KMS-11 (cell line): ENCODE measurements at regions not wholly inside any gene's neighbourhood (a gene's known extent, or its start where the extent isn't known, plus 50 kb on each side); places are given as distances from the start of the nearest gene placed in this dataset.

ENCODE experiments used
- H2AFZ ChIP-seq: fragments of 200-600 bp; sonication (generic); 2 replicates; pipeline ENCODE4 v1.6.1; 2016; ENCODE audit warnings: antibody characterized with exemption, mixed run types, low read depth
- H3K27ac ChIP-seq: fragments of 200-600 bp; sonication (generic); 2 replicates; pipeline ENCODE4 v1.6.1; 2016; ENCODE audit warnings: mild to moderate bottlenecking, mixed run types
- H3K27me3 ChIP-seq: fragments of 200-600 bp; sonication (generic); 2 replicates; pipeline ENCODE4 v1.6.1; 2017; ENCODE audit warnings: mild to moderate bottlenecking, low read depth, mixed run types, moderate library complexity; ENCODE audit not compliant: insufficient read depth
- H3K36me3 ChIP-seq: fragments of 200-600 bp; sonication (generic); 2 replicates; pipeline ENCODE4 v1.6.1; 2017; ENCODE audit warnings: mild to moderate bottlenecking, mixed run types; ENCODE audit not compliant: insufficient read depth
- H3K4me1 ChIP-seq: fragments of 200-600 bp; sonication (generic); 2 replicates; pipeline ENCODE4 v1.6.1; 2016; ENCODE audit warnings: mild to moderate bottlenecking, low read depth, mixed run types; ENCODE audit not compliant: poor library complexity, severe bottlenecking
- H3K4me2 ChIP-seq: fragments of 200-600 bp; sonication (generic); 2 replicates; pipeline ENCODE4 v1.7.0; 2016; ENCODE audit warnings: mild to moderate bottlenecking, mixed run types
- H3K4me3 ChIP-seq: fragments of 200-600 bp; sonication (generic); IDR thresholded peaks from 2 replicates; pipeline ENCODE4 v1.6.1; 2017; ENCODE audit warnings: low read depth, low read length, mixed read lengths; ENCODE audit not compliant: insufficient read depth
- H3K79me2 ChIP-seq: fragments of 200-600 bp; sonication (generic); 2 replicates; pipeline ENCODE4 v1.6.1; 2016; ENCODE audit warnings: low read depth, mixed run types; ENCODE audit not compliant: insufficient read depth
- H3K9ac ChIP-seq: fragments of 200-600 bp; sonication (generic); 2 replicates; pipeline ENCODE4 v1.6.1; 2016; ENCODE audit warnings: mild to moderate bottlenecking, mixed run types
- H4K20me1 ChIP-seq: fragments of 200-600 bp; sonication (generic); 2 replicates; pipeline ENCODE4 v1.6.1; 2016; ENCODE audit warnings: mild to moderate bottlenecking, mixed run types; ENCODE audit not compliant: insufficient read depth
- TF ChIP-seq, protein P1 (sequence below): fragments of 200-600 bp; sonication (generic); conservative IDR thresholded peaks from 2 replicates; pipeline ENCODE4 v1.6.1; 2017; ENCODE audit warnings: low read depth, mild to moderate bottlenecking, antibody characterized with exemption, low read length, moderate library complexity, mixed read lengths

DNA sequence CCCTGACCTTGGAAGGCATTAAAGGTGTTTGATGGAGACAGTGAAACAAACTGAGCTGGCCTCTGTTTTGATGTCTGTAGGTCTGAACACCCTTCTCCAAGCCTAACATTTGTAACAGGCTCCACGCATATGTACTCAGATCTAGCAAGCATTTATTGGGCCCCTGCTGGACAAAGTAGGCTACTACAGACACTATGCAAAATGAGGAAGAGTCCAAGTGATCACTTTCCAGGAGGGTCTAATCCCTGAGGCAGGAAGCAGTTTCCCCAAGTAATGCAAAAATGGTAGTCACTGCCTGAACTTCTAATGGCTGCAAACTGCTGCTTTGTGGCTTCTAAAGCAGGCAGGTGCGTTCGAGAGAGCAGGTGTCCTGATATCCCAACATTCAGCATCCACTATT is 405.8 kb downstream of the MED13L start:
- no peaks in the 10 kb centered on the region for H4K20me1 ChIP-seq
- H3K36me3 ChIP-seq: no peaks in the 10 kb centered on the region
- no peak overlapping the region for H3K27ac ChIP-seq
- TF ChIP-seq, protein P1, sequence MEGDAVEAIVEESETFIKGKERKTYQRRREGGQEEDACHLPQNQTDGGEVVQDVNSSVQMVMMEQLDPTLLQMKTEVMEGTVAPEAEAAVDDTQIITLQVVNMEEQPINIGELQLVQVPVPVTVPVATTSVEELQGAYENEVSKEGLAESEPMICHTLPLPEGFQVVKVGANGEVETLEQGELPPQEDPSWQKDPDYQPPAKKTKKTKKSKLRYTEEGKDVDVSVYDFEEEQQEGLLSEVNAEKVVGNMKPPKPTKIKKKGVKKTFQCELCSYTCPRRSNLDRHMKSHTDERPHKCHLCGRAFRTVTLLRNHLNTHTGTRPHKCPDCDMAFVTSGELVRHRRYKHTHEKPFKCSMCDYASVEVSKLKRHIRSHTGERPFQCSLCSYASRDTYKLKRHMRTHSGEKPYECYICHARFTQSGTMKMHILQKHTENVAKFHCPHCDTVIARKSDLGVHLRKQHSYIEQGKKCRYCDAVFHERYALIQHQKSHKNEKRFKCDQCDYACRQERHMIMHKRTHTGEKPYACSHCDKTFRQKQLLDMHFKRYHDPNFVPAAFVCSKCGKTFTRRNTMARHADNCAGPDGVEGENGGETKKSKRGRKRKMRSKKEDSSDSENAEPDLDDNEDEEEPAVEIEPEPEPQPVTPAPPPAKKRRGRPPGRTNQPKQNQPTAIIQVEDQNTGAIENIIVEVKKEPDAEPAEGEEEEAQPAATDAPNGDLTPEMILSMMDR: peak; percentile 52; the same call in 1 of the 2 replicates
- no peak overlapping the region for H3K4me2 ChIP-seq
- no peaks in the 10 kb centered on the region for H3K27me3 ChIP-seq
- H2AFZ ChIP-seq: no peak overlapping the region
- no peak overlapping the region for H3K4me3 ChIP-seq
- no peaks in the 10 kb centered on the region for H3K79me2 ChIP-seq
- no peak overlapping the region for H3K9ac ChIP-seq
- H3K4me1 ChIP-seq: no peaks in the 10 kb centered on the region

GRCh38 chr12:115870510-115870909 is 407.0 kb downstream of the MED13L start:
- no peak overlapping the region for H3K27ac ChIP-seq
- no peak overlapping the region for H3K4me2 ChIP-seq
- H3K79me2 ChIP-seq: no peaks in the 10 kb centered on the region
- H3K36me3 ChIP-seq: no peaks in the 10 kb centered on the region
- no peak overlapping the region for H3K4me3 ChIP-seq
- H4K20me1 ChIP-seq: no peaks in the 10 kb centered on the region
- no peak overlapping the region for H3K9ac ChIP-seq
- H2AFZ ChIP-seq: no peak overlapping the region
- TF ChIP-seq, protein P1: no peak
- no peaks in the 10 kb centered on the region for H3K4me1 ChIP-seq
- no peaks in the 10 kb centered on the region for H3K27me3 ChIP-seq

DNA sequence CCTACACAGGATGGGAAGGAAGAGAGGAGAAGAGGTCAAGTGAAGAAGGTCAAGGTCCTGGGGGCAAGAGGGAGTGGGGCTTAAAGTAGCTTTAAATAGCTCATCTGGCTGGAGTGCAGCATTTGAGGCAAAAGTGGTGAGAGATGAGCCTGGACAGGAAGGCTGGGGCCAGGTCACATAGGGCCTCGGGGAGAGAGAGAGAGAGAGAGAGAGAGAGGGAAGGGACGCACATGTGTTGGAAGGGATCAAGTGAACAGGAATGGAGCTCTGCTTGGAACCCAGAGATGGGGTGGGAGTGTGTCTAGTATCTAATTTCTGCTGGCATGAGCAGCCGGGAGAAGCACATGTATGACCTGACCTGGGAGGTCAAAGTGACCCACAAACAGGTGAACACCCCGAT is 407.5 kb downstream of the MED13L start:
- Histone ChIP-seq H3K27ac (no peak overlapping the region), H3K4me3 (no peak overlapping the region), H3K4me1 (no peaks in the 10 kb centered on the region), H3K27me3 (no peaks in the 10 kb centered on the region), H2AFZ (no peak overlapping the region), H4K20me1 (no peaks in the 10 kb centered on the region), H3K79me2 (no peaks in the 10 kb centered on the region), H3K9ac (no peak overlapping the region), H3K36me3 (no peaks in the 10 kb centered on the region), H3K4me2 (no peak overlapping the region)
- TF ChIP-seq, protein P1: no peak

- H3K4me3 ChIP-seq: no peak overlapping the region
- H3K79me2 ChIP-seq: no peaks in the 10 kb centered on the region
- no peak overlapping the region for H3K27ac ChIP-seq
- no peaks in the 10 kb centered on the region for H3K36me3 ChIP-seq
- H2AFZ ChIP-seq: no peak overlapping the region
- no peaks in the 10 kb centered on the region for H3K4me1 ChIP-seq
- no peak overlapping the region for H3K4me2 ChIP-seq
- no peaks in the 10 kb centered on the region for H4K20me1 ChIP-seq
- TF ChIP-seq, protein P1: no peak
- no peak overlapping the region for H3K9ac ChIP-seq
- H3K27me3 ChIP-seq: no peaks in the 10 kb centered on the region
These were observed 407.9 kb downstream of the MED13L start for GRCh38 chr12:115869604-115870003.

- Histone ChIP-seq H3K36me3 (no peaks in the 10 kb centered on the region), H3K4me1 (no peaks in the 10 kb centered on the region), H3K9ac (no peak overlapping the region), H3K27me3 (no peaks in the 10 kb centered on the region), H4K20me1 (no peaks in the 10 kb centered on the region), H3K27ac (no peak overlapping the region), H3K4me3 (no peak overlapping the region), H3K79me2 (no peaks in the 10 kb centered on the region), H3K4me2 (no peak overlapping the region), H2AFZ (no peak overlapping the region)
- TF ChIP-seq, protein P1: no peak
These were observed 408.9 kb downstream of the MED13L start for GRCh38 chr12:115868624-115869023.
